SIG-M5 treated with dmso at 0.1 percent for 504 hours (cell line): ENCODE measurements at regions not wholly inside any gene's neighbourhood (a gene's known extent, or its start where the extent isn't known, plus 50 kb on each side); places are given as distances from the start of the nearest gene placed in this dataset.
"Not testable (repeated sequence)": the region's sequence is repeated elsewhere in the genome, so short reads cannot be mapped to it uniquely, and the experiment has no call there.

Source experiments
- DNase-seq: peaks from one replicate; lab custom pipeline; 2025; ENCODE audit not compliant: unreplicated experiment; lab: John Stamatoyannopoulos, UW

GRCh38 chr1:121566346-121566745, 381.6 kb downstream of the SRGAP2C start:
- DNase-seq, result no peak

- DNase-seq, result no peak
Observed at GRCh38 chr1:121569428-121569827, 384.7 kb downstream of the SRGAP2C start.

- not testable (repeated sequence) for DNase-seq
Observed at GRCh38 chr1:121573881-121574504, 389.2 kb downstream of the SRGAP2C start.

- not testable (repeated sequence) for DNase-seq
Observed at GRCh38 chr1:121574505-121574899, 389.7 kb downstream of the SRGAP2C start.

- not testable (repeated sequence) for DNase-seq
Observed at GRCh38 chr1:121582898-121583297, 398.1 kb downstream of the SRGAP2C start.

GRCh38 chr1:121586369-121587229, 401.8 kb downstream of the SRGAP2C start:
- DNase-seq, result no peak

GRCh38 chr1:121587230-121587569, 402.4 kb downstream of the SRGAP2C start:
- no peak for DNase-seq

- no peak for DNase-seq
Observed at GRCh38 chr1:121587777-121588176, 403.0 kb downstream of the SRGAP2C start.

- no peak for DNase-seq
Observed at GRCh38 chr1:121594096-121594495, 409.3 kb downstream of the SRGAP2C start.

GRCh38 chr1:121595089-121595488, 410.3 kb downstream of the SRGAP2C start:
- DNase-seq, result no peak

- DNase-seq, result not testable (repeated sequence)
Observed at GRCh38 chr1:121604843-121605444, 420.2 kb downstream of the SRGAP2C start.

GRCh38 chr1:121607499-121607898, 422.7 kb downstream of the SRGAP2C start:
- DNase-seq, result not testable (repeated sequence)
